ENCODE measurements at regions not wholly inside any gene's neighbourhood (a gene's known extent, or its start where the extent isn't known, plus 50 kb on each side); places are given as distances from the start of the nearest gene placed in this dataset.

GRCh38 chr3:113058188-113058587, 67.4 kb downstream of the GTPBP8 start:
- TF ChIP-seq EZH2 (IDR thresholded peaks at IDR 0.05; ENCODE audit: insufficient read depth, poor library complexity, severe bottlenecking) (no peak), EZH2phosphoT487 (IDR thresholded peaks at IDR 0.05; ENCODE audit: insufficient read depth, low read depth) (no peak)

All from GM23248 (cell line).